Sciatic nerve (tissue), 2 donors: ENCODE measurements at regions not wholly inside any gene's neighbourhood (a gene's known extent, or its start where the extent isn't known, plus 50 kb on each side); places are given as distances from the start of the nearest gene placed in this dataset.

Experiments
- ATAC-seq: fragments of 200-7000 bp; cut with Tn5 transposase; one replicate; pipeline ENCODE4 v1.9.1; 2020; ENCODE audit warnings: mild to moderate bottlenecking, moderate library complexity
- DNase-seq: peaks from one replicate; pipeline ENCODE4 v3.0.0-alpha.2; 2020; ENCODE audit warnings: low spot score
- intact Hi-C: fragments of 100-400 bp; cut with DNase I; formaldehyde crosslinking; loops from one replicate; pipeline ENCODE4 v1.14.2; 2022
- donor health status: DM: no; HTN: no; CAD: no.
- donor health status: DM: no; HTN: no; CAD: no.

DNA sequence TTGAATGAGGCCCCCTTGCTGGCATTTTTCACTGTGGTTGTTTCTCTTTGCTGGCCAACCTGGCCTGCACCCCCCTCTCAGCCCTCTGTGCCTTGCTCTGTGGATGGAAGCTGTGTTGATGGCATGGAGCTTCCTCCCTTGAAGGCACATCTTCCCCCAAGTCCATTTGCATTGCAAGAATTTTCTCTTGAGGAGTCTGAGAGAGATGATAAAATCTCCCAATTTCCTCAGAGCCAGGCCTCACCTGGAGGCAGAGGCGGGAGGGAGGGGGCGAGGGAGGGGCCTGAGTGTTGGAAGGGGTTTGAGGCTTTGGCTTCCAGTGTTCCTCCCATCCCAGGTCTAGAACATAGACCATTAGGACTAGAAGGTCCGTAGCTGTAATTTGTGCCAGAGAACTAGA, 175.1 kb downstream of the SCP2D1 start:
- ATAC-seq (no peak), DNase-seq (no peak)
- intact Hi-C loops = no loop called here

DNA sequence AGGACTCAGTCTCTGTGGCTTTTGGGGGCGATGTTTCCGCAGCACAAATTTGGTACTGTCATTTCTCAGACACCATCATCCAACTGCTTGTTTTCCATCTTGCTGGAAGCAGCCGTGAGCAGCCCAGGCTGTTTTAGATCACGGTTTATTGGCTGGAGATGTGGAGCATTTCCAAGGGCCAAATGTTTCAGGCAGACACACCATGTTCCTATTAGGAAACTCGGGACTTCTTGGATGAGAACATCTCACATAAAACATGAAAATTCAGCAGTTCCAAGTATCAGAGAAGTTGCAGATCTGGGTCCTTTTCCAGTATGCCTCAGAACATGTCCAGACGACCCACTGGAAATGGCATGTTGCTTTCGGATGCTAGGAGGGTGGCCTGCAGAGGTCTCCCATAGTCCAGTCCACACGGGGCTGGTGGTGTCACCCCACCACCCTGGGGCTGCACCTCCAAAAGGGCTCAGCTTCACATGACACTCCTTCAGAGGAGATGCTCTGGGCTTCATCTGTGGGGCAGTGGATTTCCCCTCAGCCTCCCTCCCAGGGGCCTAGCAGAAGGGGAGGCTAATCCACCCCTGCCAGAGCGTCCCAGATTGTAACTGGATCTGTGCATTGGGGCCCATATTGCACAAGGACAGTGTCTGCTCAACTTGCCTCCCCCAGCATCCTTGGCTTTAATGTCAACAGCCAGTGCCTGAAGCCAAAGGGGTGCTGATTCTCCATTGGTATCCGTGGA, 176.3 kb downstream of the SCP2D1 start:
- DNase-seq (no peak), ATAC-seq (peak; percentile 80)
- intact Hi-C loops = no loop called here

DNA sequence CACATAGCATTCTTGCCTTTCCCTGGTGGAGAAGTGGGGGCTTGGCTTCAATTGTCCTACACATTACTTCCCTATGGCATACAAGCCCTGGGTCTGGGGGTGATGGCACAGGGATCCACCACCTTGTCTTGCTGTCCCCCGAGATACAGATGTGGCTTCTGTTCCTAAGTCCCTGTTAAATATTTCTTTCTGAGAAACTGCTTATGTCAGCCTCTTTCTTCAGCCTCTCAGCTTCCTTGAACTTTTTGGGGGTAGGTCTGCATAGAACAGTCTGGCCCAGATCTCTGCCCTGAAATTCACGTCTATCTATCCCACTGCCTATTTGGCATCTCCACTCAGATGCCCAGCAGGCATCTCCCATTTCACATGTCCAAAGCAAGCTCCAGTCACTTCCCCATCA, 177.4 kb downstream of the SCP2D1 start:
- DNase-seq (no peak), ATAC-seq (no peak)
- intact Hi-C loops = no loop called here

DNA sequence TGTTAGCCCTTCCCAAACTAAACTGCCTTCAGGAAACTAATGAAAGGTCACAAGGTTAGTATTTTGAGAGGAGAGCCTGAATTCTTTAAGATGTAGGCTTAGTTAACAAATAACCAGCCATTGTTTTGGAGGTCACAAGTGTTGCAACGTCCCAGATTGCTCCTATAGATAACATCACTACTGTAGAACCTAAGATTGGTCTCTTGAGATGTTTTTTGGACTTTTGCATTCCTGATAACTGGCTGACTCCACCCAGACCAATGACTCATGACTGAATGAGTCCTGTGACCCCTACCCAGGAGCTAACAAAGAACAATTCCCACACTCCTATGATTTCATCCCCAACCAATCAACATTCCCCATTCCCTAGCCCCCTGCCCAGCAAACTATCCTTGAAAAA, 178.8 kb downstream of the SCP2D1 start:
- intact Hi-C loops = no loop called here
- DNase-seq = no peak
- no peak for ATAC-seq

DNA sequence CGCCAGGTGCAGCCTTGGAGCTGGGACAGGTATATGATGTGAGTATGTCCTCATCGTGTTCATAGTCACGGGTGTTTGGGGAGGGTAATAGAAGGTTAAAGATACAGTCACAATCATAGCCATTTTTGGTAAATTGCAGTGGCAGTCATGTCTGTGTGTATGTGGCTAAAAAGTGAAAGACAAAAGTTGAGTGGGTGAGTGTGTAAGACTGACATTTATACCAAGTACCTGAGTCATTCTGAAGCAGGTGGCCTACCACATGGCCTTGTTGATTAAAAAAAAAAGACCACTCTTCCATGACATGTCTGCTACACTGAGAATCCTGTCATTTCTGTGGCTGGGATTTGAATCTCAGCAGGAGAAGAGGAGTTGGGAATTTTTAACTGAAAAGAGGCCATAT, 181.9 kb downstream of the SCP2D1 start:
- no peak for DNase-seq
- intact Hi-C loops = loop anchor here (1.0 kb wide), 1 partner anchor 18 kb away; no protein-coding TSS in a partner anchor
- no peak for ATAC-seq

DNA sequence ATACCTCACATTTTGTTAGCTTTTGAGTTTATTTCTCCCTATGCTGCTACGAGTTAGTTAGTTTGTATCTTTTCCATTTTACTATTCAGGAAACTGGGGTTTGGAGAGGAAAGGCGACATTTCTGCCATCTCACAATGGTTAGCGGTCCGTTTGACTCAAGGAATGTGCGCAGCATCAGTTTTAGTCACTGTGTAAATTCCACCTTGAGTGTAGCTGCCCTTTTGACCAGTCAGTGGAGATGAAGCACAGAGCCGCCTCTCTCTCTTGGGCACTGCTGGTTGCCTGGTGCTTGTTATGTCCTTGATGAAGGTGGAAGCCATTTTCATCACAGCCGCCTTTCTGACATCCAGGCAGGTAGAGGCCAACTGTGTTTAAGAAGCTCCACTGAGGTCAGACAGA, 185.5 kb downstream of the SCP2D1 start:
- ATAC-seq = no peak
- intact Hi-C loops = no loop called here

DNA sequence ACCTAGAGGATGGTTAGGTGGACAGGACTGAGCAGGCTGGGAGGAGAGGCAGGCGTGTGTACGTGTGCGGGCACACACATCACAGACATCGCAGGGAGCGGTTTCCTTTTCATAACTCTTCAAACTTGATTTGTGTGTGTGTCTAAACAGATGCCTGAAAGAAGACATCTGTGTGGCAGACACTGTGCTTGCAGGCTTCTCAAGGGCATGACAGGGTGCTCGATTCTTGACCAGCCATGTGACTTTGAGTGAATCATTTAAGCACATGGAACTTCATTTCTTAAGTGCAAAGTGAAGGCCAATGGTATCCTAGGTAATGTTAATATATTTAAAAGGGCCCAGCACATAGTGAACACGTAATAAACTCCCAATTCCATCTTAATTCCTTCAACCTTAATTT, 186.5 kb downstream of the SCP2D1 start:
- DNase-seq (no peak), ATAC-seq (no peak)
- intact Hi-C loops = no loop called here

More for the DNA sequence above, 185.5 kb downstream of the SCP2D1 start:
- DNase-seq = no peak

DNA sequence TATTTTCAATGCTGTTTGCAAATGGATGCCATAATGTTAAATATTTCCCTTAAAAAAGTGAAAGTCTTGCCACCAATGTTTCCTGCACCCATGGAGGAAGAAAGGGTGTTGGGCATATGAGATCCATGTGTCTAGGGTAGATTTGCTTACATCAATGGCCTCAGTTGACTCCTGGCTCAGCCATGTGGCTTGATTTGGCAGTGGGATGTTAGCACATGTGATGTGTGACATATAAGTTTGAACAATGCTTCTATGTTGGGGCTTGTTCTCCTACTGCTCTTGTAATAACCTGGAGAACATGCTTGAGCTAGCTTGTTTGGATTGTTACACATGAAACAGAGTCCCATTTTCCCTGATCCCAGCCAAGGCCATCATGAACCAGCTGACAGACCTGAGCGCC, 187.6 kb downstream of the SCP2D1 start:
- DNase-seq = no peak
- ATAC-seq = no peak

DNA sequence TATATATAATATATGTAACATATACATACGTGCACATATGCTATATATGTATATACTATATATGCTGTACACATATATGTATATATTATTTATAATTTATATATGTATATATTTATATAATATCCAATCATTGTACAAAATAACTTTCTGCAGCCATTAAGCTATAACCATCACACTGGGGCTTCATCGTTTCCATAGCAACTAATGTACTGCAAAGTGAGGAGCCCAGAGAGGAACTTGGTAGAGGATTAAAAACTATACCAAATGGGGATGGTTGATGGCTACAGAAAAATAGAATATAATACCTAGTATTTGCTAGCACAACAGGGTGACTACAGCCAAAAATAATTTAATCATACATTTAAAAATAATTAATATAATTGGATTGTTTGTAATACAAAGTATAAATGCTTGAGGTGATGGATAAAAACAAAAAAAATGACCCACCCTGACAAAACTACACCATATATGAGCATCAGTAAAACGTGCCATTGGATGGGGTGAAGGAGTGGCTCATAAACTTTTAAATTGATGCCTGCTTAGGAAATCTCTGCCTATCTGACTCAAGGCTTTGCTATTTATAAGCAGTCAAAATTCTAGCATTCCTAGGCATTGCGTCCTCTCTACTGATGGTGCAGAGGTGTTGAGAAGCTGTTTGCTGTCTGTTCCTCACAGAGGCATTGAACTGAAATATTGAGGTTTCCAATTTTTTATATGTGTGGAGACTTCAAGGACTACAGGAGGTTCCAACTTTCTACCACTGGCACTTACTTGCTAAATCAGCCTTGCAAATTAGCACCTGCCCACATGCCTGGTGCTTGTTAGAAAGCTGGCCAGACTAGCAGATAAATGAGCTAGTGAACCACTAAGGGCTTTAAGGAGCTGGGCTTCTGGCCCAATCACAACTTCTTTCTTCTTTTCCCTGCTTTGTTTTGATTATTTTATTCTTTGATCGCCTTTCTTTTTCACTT, 190.1 kb downstream of the SCP2D1 start:
- no peak for ATAC-seq
- intact Hi-C loops = no loop called here
- no peak for DNase-seq

More for the DNA sequence above, 187.6 kb downstream of the SCP2D1 start:
- intact Hi-C loops = no loop called here

DNA sequence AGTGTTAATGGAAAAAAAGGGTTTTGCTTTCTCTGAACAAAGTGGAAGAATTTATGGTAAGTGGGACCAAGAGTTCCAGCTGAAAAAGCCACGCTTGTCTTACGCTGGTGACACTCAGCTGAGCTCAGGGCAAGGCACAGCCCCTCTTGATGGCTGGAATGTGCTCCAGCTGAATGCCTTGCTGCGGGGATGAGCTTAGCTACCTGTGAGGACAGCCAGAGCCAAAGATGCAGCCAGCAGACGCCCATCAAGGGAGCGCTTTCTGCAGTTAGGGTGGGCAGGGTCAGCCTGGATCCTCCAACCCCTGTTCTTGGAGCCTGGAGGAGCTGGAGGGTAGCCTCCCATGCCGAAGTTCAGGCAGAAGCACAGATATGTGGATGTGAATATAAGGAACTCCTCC, 191.4 kb downstream of the SCP2D1 start:
- intact Hi-C loops = no loop called here
- ATAC-seq (no peak), DNase-seq (no peak)

DNA sequence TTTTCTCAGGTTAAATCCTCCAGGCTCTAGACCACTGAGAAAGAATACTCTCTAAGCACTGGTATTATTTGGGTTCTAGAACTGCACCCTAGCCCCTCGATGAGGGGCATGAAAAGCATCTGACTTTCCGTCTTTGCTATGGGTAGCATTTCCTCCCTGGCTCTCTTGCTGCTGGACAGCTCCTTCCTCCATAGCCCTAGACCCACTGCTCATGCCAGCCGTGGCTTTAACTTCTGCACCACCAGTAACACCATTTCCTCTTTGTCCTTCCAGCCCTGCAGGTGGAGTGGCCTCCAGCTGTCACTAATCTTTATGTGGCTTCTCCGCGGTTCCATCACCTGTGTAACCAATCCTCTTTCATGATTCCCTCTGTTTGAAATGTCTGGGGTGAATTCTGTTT, 194.9 kb downstream of the SCP2D1 start:
- ATAC-seq (no peak), DNase-seq (no peak)
- intact Hi-C loops = no loop called here

DNA sequence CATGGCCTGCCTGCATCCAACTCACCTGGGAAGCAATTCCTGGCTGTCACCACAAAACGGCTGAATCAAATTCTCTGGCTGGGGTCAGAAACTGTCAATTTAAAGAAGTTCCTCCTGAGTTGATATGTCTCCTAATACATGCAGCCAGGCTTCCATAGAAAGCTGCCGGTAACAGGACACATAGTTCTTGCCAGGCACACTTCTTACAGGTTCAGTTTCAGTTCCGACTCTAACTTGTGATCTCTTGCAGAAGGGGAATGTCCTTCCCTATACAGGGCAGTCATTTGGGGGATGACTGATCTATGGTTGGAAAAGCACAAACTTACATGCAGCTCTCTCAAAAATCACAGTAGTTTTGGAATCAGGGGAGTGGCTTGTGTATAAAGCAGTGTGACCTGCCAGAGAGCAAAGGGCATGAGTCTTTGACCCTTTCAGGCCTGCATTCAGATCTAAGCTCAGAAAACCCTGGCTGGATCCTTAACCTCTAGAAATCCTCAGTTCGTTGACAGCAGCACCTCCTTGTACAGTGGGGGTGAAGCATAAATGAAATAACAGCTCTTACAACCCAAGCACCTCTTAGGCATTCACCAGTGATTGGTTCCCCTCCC, 195.6 kb downstream of the SCP2D1 start:
- intact Hi-C loops = no loop called here
- ATAC-seq = no peak
- no peak for DNase-seq

DNA sequence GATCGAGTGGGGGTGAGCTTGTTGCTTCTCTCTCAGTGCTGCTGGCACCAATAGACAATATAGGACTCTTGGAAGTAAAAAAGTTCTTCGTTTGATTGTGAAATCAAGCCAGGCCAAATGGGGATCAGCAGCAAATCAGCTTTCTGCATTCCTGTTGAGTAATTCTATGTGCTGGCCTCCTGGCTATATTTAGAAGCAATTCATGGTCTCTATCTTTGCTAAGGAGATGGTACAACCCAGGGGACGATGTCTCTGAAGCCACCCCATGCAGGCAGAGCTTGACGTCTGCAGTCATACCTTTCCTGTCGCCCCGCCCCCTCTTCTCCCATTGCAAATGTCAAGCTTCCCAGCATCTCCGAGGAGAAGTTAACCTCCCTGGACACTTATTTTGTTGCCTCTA, 199.1 kb downstream of the SCP2D1 start:
- intact Hi-C loops = no loop called here
- DNase-seq = no peak
- peak; percentile 73 for ATAC-seq

DNA sequence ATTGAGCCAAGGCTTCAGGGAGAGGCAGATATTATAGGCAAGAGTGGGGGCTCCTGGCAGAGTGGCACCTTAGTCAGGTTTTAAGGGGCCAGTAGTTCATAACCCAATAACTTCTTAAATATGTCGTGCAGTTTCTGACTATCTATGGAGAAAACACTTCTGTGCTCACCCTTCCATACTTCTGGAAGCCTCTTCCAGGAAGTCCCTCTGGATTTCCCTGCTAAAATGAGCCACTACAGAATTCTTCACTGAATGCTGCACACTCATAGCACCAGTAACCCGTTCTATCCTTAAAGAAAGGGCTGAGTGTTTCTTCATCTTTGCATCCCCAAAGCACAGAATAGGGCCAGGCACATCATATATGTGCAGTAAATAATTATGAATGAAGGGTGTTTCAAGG, 198.5 kb upstream of the SLC24A3 start:
- ATAC-seq (no peak), DNase-seq (no peak)
- intact Hi-C loops = no loop called here

DNA sequence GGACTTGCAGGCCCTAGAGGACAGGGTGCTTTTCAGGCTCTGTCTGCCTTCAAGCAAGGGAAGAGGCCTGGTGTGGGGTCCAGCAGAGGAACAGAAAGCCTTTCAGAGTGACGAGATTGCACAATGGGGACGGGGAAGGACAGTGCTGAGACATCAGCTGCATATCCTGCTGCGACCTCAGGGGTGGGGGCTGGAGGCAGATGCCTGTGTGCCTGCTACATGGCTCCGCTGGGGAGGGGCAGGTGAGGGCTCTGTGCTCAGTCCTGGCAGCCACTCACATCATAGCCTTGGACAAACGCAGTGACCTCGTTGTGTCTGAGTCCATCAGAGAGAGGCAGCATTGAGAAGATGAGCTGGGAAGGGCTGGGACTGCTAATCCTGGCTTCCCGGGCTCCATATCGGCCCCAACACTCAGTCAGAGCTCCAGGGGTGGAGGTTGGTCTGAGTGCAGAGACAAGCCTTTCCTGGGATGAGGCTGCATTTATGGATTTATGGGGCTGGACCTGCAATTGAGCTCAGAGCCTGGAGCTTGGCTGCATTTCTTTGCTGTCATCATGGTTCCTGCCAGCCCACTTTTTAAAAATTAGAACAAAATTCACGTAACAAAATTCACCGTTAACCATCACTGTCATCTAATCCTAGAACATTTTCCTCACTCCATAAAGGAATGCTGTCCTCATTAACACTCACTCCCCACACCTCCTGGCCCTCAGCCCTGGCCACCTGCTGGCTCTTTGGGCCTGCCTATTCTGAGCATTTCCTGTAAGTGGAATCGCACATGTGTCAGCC, 196.9 kb upstream of the SLC24A3 start:
- intact Hi-C loops = no loop called here
- ATAC-seq (peak; percentile 11), DNase-seq (no peak)

DNA sequence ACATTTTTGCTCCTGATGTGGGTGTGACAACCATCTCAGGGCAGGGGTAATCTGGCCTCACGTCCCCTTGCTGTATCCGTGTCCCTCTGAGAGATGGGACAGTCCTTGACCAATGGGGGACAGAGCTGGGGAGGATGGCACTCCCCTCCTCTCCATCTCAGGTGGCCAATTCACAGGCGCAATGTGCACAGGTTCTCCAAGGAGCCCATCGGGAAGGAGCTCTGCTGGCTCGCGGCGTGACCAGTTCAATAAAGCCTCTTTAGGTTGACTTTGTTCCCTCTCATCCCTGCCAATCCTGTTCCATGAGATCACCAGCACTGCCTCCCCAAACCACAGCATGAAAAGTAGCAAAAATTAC, 196.3 kb upstream of the SLC24A3 start:
- no peak for DNase-seq
- no peak for ATAC-seq
- intact Hi-C loops = no loop called here

DNA sequence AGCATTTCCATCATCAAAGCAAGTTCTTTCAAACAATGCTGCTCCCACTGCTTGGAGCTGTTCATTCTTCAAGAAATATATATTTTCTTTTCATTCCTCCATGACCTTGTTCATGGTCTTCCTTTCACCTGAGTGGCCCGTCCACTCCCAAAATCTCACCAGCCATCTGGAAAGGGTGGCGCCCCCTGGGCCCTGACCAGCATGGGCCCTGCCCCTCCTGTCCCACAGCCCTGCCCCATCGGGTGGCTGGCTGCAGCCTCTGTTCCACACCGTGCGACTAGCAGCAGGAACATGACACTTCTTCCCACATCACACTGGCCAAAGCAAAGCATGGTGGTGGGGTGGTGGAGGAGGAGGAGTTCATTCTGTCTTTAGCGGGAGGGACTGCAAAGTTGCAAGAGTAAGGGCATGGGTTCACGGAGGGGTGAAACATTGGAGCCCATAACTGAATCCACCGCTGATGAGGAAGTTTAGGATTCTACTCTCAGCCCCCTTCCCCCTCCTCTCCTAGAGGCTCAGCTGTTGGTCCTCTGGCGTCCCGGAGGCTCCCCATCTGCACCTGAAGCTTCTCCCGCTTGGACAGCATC, 195.2 kb upstream of the SLC24A3 start:
- intact Hi-C loops = no loop called here
- no peak for DNase-seq
- no peak for ATAC-seq

DNA sequence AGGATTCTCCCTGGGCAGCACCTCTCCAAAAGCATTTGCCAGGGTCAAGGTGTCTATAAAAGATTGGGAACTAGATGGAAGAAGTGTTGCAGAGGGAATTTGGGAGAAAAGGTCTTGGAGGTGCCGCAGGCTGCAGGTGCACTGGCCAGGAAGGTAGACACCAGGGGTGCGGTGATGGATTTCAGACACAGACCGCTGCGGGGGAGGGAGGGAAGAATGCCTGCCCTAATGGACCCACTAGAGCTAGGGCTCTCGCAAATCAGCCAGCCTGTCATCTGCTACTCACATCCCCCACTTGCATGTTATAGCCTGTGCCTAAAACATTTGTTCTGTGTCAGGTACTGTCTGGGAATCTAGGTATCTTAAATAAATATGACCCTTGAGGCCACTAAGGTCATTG, 193.6 kb upstream of the SLC24A3 start:
- no peak for DNase-seq
- no peak for ATAC-seq
- intact Hi-C loops = no loop called here
